Dermis blood vessel endothelial cell (primary cell): ENCODE measurements at regions not wholly inside any gene's neighbourhood (a gene's known extent, or its start where the extent isn't known, plus 50 kb on each side); places are given as distances from the start of the nearest gene placed in this dataset.

Source experiments
- DNase-seq: peaks from one replicate; pipeline ENCODE4 v3.0.0; 2010

GRCh38 chr3:104604326-104605010 lies 762.2 kb upstream of the ALCAM start:
- peak; percentile 70 for DNase-seq

GRCh38 chr3:104606812-104607211 lies 759.9 kb upstream of the ALCAM start:
- no peak for DNase-seq

DNA sequence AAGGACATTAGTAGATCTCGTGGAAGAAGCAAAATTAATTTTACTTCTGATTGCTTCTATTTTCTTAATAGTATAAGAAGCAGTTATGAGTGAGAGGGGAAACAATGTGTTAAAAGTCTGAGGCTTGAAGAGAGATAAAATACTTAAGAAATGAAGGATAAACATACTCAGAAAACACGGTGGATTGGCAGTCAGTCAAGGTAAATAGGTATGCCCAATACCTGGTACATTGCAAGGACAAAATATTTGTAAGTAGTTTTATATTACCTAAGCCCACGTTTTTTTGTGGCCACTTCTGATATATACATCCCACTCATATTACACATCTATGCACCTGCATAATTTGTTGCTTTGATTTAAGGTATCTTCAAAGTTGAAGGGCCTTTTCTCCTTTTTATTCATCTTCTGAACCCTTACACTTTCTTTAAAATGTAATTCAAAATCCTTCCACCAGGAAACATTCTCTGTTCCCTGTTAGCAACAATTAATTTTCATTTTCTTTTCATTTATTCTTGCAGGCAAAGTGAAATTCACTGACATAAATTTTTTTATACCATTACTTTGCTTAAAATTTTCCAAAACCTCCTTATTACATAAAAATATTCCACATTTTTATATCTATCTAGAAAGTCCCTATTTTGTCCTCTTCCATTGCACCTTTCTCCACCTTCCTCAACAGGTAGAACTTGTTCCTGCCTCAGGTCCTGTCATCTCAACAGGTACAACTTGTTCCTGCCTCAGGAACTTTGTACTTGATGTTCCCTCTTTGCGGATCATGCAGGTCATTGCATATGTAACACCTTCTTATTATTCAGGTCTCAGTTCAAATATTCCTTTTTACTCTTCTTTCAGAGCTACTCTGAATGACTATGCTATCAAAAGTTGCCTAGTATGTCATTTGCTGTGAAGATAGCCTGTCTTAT lies 755.7 kb upstream of the ALCAM start:
- no peak for DNase-seq

DNA sequence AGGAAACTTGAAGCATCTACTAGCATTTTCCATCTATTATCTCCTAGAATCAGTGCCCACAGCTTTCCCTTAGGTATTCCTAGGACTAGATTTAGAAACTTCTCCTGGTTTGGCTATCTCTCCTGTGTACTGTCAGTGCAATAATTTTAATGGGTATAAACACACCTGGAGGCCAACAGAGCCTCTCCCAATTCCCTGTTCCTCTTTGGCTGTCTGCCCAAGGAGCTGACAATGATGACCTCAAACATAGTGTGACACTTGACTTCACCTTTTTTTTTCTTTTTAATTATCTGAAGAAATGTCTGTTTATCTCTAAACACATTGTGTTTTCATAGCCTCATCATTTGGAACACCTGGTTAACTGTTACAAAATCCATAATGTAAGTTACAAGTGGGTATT lies 754.5 kb upstream of the ALCAM start:
- no peak for DNase-seq

GRCh38 chr3:104614564-104614963 lies 752.1 kb upstream of the ALCAM start:
- no peak for DNase-seq

DNA sequence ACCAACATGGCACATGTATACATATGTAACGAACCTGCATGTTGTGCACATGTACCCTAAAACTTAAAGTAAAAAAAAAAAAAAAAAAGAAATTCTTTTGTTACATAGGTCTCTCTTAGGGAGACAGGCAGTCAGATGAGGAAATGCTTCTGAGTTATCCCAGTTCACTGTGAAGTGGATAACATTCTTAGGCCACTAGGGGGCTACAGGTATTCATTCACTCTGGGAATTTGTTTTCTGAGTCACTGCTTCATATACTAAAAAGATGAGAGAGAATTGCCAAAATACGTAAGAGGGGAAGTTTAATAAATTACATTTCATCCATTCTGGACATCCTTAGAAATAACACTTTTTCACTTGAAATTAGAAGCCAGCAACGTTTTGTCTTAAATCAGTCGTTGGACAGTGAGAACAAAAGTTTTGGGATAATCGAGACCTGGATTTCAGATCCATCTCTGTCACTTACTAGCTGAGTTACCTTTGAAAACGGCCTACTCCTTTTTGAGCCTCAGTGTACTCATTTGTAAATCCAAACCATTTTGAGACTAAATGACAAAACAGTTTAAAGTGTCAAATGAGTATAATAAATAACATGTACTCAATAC lies 738.4 kb upstream of the ALCAM start:
- DNase-seq = peak; percentile 75

DNA sequence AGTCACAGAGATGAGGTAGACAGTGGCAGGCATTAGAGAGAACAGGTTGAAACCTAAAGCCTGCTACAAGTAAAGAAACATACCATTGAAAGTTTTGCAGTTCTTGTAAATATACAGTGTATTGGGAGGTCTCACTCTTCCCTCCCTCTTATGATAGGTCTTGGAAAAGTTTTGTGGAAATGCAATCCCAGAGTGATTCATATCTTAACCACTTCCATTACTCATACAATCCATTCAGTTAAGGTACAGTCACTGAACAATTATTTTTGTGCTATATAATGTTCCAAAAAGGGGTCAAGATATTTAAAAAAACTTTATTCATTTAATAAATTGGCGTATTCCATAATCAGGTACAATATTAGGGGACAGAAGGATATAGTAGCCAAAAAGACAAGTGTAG lies 737.7 kb upstream of the ALCAM start:
- peak; percentile 64 for DNase-seq

DNA sequence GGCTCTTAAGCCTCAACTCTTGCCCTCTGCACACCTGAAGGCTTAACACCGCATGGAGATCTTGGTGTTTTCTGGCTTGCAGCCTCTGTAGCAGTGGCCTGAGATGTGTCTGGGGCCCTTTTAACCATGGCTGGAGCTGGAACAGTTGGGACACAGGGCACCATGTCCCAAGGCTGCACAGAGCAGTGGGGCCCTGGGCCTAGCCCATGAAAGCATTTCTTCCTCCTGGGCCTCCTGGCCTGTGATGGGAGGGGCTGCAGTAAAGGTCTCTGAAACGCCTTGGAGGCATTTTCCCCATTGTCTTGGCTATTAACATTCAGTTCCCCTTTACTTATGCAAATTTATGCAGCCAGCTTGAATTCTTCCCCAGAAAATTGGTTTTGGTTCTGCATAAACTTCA lies 735.5 kb upstream of the ALCAM start:
- no peak for DNase-seq

DNA sequence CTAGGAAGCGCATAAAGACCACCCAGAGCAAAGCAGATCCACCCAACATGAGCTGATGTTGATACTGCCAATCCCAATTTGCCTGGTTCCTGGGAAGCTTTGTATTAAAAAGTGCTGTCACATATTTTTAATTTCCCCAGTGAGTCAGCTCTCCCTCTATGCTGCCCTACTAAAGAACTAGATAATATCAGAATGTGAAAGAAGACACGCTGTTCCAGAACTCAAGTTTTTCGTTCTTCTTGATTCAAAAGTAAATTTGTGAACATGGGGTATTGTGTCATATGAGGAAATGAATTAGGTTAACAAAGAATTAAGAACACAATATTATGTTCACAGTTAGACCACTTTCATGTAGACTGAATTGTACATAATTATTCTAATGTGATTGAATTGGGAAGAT lies 734.2 kb upstream of the ALCAM start:
- DNase-seq = peak; percentile 5

GRCh38 chr3:104632947-104633346 lies 733.8 kb upstream of the ALCAM start:
- DNase-seq = no peak

DNA sequence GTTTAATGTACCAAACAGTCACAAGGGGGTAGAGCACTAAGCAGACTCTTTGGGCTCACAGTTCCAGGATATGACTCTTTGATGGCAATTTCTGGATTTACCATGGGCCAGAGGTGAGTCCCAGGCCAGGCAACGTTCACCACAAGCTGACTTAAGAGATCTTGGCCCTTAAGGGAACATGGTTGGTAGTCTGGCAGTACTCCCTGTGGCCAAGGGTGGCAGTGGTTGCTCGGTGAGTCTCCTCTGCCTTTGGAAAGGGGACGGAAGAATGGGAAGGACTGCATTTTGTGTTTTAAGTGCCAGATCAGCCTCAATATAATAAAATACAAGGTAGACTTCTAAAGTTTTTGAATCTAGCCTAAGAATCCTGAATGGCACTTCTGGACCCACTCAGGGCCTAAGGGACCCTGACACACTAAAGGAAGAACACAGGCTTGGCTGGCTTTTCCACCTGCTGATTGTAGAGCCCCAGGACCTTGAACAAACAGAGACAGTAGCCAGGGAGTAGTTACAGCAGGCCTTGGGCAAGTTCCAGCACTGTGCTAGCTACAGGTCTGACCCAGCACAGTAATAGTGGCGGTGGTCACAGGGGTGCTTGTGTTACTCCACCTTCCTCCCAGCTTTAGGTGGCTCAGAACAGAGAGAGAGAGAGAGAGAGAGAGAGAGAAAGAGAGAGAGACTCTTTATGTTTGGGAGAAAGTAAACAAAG lies 730.7 kb upstream of the ALCAM start:
- no peak for DNase-seq

- no peak for DNase-seq
Observed at GRCh38 chr3:104642827-104643226, 723.9 kb upstream of the ALCAM start.

DNA sequence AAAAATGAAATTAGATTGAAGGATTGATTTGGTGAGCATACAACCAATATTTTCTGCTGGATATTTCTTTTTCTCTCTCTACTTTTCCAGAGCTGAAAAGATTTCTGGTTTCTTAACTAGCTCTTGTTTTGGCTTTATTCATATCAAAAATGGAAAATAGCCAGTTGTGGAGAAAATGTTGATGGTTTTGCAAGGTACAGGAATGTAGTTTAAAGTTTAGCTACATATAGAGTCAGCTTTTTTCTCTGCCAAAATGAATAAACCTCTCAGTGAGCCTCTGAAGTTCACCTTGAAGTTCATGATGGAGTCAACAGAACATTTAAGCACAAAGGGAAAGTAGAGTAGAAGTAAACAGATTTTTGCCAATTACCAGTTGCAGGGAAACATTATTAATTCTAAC lies 720.5 kb upstream of the ALCAM start:
- DNase-seq = no peak

- no peak for DNase-seq
Observed at GRCh38 chr3:104648823-104649222, 717.9 kb upstream of the ALCAM start.

GRCh38 chr3:104669083-104669482 lies 697.6 kb upstream of the ALCAM start:
- DNase-seq = no peak

DNA sequence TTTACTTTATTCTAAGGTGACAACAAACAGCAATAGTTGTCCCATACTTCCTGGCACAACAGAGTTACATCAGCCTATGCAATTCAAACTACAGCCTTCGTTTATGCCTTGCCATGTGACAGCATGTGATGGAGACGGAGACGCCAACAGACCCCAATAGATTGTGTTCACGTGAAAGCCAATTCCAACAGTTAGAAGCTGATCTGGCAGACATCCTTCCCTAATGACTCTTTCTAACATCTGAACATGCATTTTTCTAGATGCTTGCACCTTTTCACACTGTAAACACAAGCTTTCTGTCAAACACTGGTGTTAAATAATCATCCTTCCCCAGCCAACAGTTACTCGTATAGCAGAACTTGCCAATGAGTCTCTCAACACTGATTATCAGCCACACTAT lies 694.4 kb upstream of the ALCAM start:
- DNase-seq = no peak

DNA sequence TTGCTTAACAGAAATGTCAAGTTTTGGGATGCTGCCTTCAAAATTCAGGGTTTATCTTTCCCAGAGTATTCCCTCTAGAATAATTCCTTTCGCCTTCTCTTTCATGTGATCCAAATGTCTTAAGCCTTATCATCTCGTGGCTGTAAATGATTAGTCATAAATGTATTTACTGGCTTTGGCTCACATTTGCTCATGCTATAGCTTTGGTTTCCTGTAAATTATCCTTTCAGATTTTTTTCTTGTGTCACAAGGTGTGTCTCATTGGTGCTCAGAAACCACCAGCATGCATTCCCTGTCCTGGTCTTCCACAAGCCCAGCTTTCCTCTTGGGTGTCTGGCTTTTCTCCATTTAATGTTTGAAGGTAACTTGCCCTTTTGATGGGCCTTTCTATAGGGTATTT lies 692.7 kb upstream of the ALCAM start:
- DNase-seq = no peak

GRCh38 chr3:104676241-104676640 lies 690.5 kb upstream of the ALCAM start:
- DNase-seq = peak; percentile 32

- no peak for DNase-seq
Observed at GRCh38 chr3:104677932-104678331, 688.8 kb upstream of the ALCAM start.

DNA sequence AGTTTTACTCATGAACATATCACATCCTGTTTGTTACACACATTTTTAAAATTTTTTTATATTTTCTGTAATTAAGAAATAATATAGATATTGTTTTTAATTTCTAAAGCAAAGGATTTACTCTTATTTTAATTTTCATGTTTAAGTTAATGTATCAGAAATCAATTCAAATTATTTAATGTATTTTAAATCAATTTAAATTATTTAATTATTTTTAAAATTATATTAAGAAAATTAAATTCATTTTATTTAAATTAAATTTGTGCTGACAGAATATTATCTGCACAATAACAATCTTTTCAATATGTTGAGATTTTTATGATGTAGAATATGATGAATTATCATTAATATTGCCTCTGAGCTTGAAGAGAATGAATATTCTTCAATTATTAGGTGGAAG lies 681.2 kb upstream of the ALCAM start:
- no peak for DNase-seq

DNA sequence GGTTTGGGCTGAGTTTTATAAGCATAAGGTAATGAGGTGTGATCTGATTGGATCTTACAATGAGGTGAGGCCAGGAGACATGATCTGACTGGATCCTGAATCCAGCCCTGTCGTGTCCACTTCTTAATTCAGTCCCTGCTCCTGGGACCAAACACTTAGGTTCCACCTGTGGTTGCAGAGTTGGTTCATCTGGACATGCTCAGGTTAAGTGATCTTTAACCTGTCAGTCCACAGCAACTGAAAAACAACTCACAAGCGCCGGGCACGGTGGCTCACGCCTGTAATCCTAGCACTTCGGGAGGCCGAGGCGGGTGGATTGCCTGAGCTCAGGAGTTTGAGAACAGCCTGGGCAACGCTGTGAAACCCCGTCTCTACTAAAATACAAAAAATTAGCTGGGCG lies 679.3 kb upstream of the ALCAM start:
- no peak for DNase-seq

DNA sequence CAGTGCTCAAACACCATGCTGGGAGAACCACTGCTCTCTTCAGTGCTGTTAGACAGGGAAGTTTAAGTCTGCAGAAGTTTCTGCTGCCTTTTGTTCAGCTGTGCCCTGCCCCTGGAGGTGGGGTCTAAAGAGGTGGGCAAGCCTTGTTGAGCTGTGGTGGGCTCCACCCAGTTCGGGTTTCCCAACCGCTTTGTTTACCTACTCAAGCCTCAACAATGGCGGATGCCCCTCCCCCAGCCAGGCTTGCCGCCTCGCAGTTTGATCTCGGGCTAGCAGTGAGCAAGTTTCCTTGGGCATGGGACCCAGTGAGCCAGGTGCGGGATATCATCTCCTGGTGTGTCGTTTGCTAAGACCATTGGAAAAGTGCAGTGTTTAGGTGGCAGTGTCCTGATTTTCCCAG lies 670.2 kb upstream of the ALCAM start:
- DNase-seq = no peak

- DNase-seq = no peak
Observed at GRCh38 chr3:104711406-104711805, 655.3 kb upstream of the ALCAM start.
